ENCODE measurements at regions not wholly inside any gene's neighbourhood (a gene's known extent, or its start where the extent isn't known, plus 50 kb on each side); places are given as distances from the start of the nearest gene placed in this dataset.

DNA sequence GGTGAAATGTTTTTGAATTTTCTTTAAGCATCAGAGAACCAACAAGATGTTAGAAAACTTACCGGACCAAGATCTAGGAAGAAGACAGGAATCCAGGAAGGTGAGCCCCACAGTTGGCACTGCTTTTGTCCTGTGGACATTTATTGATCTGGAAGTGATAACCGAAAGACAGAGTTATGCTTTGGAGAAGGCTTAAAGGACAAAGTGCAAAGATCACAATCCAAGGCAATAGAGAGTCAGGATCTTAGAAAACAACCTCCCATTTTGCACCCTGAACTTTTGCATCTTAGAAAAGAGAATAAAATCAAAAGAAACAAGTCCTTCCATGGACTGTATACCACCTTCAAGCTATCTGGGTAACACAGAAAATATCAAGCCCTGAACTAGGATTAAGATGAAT lies 129.4 kb upstream of the SRD5A2 start:
- Histone ChIP-seq H3K36me3 (no peaks in the 10 kb centered on the region), H3K9me3 (peaks cover 0 to 19% (median 0%) of the 10 kb centered on the region in 4 donors), H3K4me1 (no peaks in the 10 kb centered on the region), H3K27ac (no peak overlapping the region), H3K27me3 (no peaks in the 10 kb centered on the region), H3K4me3 (no peak overlapping the region)
- TF ChIP-seq EP300 (IDR thresholded peaks at IDR 0.05) (no peak), POLR2A (IDR thresholded peaks at IDR 0.05) (no peak)
- TF ChIP-seq, protein P1, sequence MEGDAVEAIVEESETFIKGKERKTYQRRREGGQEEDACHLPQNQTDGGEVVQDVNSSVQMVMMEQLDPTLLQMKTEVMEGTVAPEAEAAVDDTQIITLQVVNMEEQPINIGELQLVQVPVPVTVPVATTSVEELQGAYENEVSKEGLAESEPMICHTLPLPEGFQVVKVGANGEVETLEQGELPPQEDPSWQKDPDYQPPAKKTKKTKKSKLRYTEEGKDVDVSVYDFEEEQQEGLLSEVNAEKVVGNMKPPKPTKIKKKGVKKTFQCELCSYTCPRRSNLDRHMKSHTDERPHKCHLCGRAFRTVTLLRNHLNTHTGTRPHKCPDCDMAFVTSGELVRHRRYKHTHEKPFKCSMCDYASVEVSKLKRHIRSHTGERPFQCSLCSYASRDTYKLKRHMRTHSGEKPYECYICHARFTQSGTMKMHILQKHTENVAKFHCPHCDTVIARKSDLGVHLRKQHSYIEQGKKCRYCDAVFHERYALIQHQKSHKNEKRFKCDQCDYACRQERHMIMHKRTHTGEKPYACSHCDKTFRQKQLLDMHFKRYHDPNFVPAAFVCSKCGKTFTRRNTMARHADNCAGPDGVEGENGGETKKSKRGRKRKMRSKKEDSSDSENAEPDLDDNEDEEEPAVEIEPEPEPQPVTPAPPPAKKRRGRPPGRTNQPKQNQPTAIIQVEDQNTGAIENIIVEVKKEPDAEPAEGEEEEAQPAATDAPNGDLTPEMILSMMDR (IDR thresholded peaks at IDR 0.05): no peak
- no peak for DNase-seq (ENCODE audit: low spot score in 2 of 2)
- WGBS, 2 donors: 88 to 95% methylated on average over 2 of the region's 2 CpGs

DNA sequence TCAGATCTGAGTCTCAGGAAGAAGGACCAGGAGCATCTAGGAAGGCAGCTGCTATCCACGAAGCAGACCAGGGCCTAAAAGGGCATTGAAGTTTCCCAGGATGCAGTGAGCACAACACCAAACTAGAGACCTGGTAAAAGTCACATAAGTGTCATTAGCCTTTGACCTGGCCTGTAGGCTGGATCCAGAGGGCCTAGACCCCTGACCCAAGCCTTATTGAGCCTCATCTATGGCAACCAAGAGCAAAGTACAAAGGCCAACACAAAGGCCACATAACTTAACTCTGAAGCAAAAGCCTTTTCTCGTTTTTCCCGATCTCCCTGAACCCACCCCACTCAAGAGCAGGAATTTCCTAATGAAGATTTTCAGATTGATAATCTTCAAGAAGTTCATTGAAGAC lies 127.3 kb upstream of the SRD5A2 start:
- 63 to 73% methylated on average over 3 of the region's 3 CpGs for whole genome bisulfite sequencing, 2 donors
- no peaks in the 10 kb centered on the region for H3K4me1 ChIP-seq
- H3K27ac ChIP-seq: no peak overlapping the region
- no peak for TF ChIP-seq EP300 (IDR thresholded peaks at IDR 0.05)
- H3K9me3 ChIP-seq: peaks cover 0 to 16% (median 0%) of the 10 kb centered on the region in 4 donors
- no peak for DNase-seq (ENCODE audit: low spot score in 2 of 2)
- H3K4me3 ChIP-seq: no peak overlapping the region
- no peaks in the 10 kb centered on the region for H3K36me3 ChIP-seq
- H3K27me3 ChIP-seq: no peaks in the 10 kb centered on the region

GRCh38 chr2:31704561-31705212 lies 123.9 kb upstream of the SRD5A2 start:
- no peak for DNase-seq (ENCODE audit: low spot score in 2 of 2)
- 45 to 63% methylated on average over 4 of the region's 4 CpGs for WGBS, 2 donors
- H3K27ac ChIP-seq: no peak overlapping the region
- TF ChIP-seq POLR2A (IDR thresholded peaks at IDR 0.05) (no peak), EP300 (IDR thresholded peaks at IDR 0.05) (no peak)
- TF ChIP-seq, protein P1 (IDR thresholded peaks at IDR 0.05): no peak
- no peaks in the 10 kb centered on the region for H3K27me3 ChIP-seq
- H3K9me3 ChIP-seq: peaks cover 0 to 26% (median under 1%) of the 10 kb centered on the region in 4 donors
- no peaks in the 10 kb centered on the region for H3K4me1 ChIP-seq
- H3K4me3 ChIP-seq: no peak overlapping the region
- no peaks in the 10 kb centered on the region for H3K36me3 ChIP-seq

GRCh38 chr2:31703253-31703652 lies 122.5 kb upstream of the SRD5A2 start:
- Histone ChIP-seq H3K36me3 (no peaks in the 10 kb centered on the region), H3K9me3 (peaks cover 0 to 41% (median 5%) of the 10 kb centered on the region in 4 donors), H3K27me3 (no peaks in the 10 kb centered on the region), H3K27ac (no peak overlapping the region), H3K4me1 (no peaks in the 10 kb centered on the region), H3K4me3 (no peak overlapping the region)
- no peak for DNase-seq (ENCODE audit: low spot score in 2 of 2)
- TF ChIP-seq, protein P1 (IDR thresholded peaks at IDR 0.05): no peak
- TF ChIP-seq POLR2A (IDR thresholded peaks at IDR 0.05) (no peak), EP300 (IDR thresholded peaks at IDR 0.05) (no peak)

DNA sequence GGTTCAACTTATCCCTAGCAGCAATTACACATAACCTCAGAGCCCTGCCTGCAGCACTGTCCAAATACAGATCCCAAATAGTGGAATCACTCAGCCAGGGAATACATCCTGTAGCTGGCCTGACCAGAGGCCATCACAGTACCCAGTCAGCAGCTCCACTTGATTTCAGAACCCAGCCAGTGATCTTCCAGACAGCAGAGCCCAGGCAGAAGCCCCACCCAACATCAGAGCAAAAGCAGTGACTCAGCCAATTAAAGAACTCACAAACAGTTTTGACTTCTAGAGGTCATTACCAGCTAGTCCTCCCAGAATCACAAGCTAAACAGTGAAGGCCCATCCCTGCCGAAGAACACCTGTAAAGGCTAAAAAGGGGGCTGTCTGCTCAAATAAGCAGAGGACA lies 118.0 kb upstream of the SRD5A2 start:
- H3K4me3 ChIP-seq: no peak overlapping the region
- peaks cover 4 to 77% (median 17%) of the 10 kb centered on the region in 4 donors for H3K9me3 ChIP-seq
- H3K27ac ChIP-seq: no peak overlapping the region
- no peak for DNase-seq (ENCODE audit: low spot score in 2 of 2)
- TF ChIP-seq, protein P1 (IDR thresholded peaks at IDR 0.05): no peak
- no peak for TF ChIP-seq POLR2A (IDR thresholded peaks at IDR 0.05)
- no peak for TF ChIP-seq EP300 (IDR thresholded peaks at IDR 0.05)
- WGBS, 2 donors: 85 to 92% methylated on average over 1 of the region's 1 CpG
- H3K27me3 ChIP-seq: no peaks in the 10 kb centered on the region
- H3K36me3 ChIP-seq: no peaks in the 10 kb centered on the region
- H3K4me1 ChIP-seq: no peaks in the 10 kb centered on the region
